Amniotic stem cell (primary cell): ENCODE measurements at regions not wholly inside any gene's neighbourhood (a gene's known extent, or its start where the extent isn't known, plus 50 kb on each side); places are given as distances from the start of the nearest gene placed in this dataset.
"Not testable (repeated sequence)": the region's sequence is repeated elsewhere in the genome, so short reads cannot be mapped to it uniquely, and the experiment has no call there.

Experiments used
- DNase-seq: peaks from one replicate; lab custom pipeline; 2025; lab: John Stamatoyannopoulos, UW

DNA sequence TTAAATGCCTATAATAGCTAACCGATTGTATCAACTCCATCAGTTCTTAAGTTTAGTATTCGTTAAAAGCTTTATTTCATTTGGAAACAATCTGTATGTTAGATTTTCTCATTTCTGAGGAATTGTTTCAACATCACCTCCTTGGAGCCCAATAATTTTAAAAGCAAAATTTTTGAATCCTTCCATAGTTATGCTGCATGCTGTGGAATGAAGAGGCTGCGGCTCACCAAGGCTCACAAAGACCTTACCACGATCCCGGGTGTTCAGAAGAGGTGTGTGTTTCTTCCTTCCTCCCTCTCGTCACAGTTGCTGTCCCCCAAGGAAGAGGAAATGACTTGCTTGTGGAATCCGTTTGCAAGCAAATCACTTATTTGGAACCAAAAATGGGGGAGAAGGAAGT, 143.8 kb downstream of the FGF1 start:
- no peak for DNase-seq

DNA sequence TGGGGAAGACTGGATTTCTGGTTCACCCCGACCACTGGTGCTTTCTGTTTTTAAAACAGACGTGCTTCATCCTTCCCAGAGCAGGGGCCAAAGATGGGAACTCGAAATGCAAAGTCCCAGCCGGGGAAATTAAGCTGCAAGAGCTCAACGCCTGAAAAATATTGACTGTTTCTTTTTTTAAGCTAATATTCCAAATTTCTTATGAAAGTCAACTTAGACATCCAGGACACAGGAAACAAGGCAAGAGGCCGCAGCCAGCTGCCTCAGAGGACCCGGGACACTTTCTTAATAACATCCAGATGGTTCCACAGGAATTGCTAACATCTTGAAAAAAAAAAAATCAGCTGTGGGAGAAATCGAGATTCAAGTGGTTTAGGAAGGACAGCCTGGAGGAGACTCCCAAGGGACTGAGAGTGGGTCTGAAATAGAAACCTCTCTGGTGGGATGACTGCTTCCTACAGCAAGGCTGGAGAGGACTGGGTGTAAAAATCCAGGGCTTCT, 144.9 kb downstream of the FGF1 start:
- no peak for DNase-seq

DNA sequence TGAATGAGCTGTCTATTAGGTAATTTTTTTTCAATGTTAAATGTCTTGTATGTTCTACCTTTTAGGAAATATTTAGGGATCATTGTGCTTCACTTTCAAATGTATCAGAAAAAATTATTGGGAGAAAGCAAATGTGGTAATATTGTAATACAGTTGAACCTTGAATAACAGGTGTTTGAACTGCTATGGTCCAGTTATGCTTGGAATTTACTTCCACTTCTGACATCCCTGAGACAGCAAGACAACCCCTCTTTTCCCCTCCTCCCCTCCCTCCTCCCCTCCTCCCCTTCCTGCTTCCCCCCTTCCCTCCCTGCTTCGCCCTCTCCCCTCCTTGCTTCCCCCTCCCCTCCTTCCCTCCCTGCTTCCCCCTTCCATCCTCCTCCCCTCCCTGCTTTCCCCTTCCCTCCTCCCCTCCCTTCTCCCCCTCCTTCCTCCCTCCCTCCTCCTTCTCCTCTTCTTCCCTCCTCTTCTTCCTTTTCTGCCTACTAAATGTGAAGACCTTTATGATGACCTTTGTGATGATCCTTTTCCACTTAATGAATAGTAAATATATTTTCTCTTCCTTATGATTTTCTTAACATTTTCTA, 146.6 kb downstream of the FGF1 start:
- DNase-seq: no peak

DNA sequence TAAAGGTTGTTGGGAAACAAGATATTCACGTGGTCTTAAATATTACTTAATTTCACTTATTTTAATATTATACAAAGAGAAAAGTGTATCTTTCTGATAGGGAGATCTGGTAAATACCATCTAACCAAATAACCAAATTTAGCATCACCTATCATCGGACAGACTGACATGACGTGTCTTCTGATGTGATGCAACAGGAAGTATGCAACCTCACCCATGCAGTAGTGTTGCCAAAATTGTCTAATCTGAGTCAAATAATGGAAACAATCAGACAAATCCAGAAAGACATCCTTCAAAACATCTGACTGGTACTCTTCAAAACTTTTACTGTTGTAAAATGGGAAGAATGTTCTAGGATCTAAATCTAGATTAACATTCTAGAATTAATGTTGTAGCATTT, 148.0 kb downstream of the FGF1 start:
- DNase-seq: no peak

DNA sequence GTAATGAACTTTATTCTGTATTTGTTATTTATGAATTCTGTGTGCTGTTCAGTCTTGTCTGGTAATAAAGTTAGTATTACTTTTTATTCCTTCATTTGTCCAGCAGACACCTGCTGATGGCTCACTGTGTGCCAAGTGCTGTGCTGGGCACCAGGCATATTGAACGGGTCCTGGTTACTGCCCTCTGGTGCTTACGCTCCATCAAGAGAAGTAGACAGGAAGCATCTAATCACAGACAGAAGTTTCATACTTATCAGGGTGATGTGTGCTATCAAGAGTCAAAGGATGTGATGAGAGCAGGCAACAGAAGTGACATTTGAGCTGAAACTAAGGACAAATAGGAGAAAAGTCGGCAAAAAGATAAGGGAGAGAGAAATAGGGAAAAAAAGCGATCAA, 153.1 kb downstream of the FGF1 start:
- no peak for DNase-seq

DNA sequence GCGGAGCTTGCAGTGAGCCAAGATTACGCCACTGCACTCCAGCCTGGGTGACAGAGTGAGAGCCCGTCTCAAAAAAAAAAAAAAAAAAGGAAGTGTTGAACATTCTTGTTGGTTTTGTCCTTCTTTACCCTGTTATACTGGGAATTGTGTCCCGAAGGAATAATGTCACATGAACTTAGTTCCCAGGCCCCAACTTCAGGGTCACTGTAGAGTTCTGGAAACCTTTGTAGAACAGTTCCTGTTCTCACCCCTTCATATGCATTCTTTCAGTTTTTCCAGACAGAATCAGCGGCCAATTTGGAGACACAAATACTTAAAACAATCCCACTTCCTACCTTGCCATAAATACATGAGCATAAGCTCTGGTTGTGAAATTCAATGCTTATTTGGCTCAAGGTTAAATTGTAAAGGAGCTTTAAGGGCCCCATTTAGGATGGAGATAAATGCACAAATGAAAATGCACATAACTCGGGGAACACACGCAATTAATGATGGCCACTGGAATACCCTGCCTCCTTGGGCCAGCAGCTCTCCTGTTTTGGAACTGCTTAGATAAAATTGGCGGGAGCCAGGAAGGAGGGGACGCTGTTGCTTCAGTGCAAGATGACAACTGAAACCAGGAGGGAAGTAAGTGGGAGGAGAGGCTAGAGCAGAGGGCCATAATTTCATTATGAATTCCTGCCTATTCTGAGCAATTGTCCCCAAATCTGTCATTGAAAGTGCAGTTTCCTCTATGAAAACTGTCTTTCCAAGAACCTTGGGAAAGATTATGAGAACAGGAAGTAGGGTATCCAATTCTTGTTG, 153.7 kb downstream of the FGF1 start:
- no peak for DNase-seq

DNA sequence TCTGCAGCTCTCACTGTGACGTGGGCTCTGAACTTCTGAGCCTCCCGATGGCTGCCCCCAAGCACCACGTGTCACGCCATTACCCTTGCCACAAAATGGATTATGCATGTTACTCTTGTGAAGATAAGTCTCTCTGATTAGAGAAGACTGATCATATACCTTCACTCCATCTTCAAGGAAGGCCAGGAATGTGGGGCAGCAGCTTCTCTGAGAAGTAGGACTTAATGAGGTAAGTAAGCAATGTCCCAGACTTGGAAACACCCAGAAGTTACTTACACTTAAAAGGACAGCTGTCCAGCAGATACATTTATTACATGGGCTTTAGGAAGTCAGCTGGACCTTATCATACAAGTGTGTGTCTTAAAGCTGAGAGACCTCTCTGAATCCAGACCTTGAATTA, 155.0 kb downstream of the FGF1 start:
- no peak for DNase-seq

DNA sequence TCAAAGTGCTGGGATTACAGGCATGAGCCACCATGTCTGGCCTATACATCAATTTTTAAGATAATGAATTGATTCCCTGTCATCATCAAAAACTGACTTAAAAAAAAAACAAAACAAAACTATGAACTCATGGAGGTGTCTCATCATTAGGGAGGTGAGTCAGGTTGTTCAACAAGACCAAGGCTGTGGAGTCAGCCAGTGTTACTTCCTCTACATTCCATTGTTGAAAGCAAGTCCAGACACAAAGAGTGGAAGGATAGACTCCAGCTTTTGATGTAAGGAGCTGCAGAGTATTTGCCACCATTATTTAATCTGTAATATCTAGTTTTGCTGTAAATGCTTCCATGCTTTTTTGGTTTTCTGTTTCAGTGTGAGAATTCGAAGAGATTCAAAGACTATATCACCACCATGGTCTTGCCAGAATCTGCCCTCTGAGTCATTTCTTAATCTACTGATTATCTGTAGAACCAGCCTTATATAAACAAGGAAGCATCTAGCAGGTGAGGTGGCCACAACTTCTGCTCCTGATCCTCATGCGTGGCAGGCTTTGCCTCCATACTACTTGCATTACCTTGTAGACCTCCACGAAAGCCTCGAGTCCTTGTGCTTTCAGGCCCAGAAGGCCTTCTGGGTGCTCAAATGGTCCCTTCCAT, 156.1 kb downstream of the FGF1 start:
- no peak for DNase-seq

DNA sequence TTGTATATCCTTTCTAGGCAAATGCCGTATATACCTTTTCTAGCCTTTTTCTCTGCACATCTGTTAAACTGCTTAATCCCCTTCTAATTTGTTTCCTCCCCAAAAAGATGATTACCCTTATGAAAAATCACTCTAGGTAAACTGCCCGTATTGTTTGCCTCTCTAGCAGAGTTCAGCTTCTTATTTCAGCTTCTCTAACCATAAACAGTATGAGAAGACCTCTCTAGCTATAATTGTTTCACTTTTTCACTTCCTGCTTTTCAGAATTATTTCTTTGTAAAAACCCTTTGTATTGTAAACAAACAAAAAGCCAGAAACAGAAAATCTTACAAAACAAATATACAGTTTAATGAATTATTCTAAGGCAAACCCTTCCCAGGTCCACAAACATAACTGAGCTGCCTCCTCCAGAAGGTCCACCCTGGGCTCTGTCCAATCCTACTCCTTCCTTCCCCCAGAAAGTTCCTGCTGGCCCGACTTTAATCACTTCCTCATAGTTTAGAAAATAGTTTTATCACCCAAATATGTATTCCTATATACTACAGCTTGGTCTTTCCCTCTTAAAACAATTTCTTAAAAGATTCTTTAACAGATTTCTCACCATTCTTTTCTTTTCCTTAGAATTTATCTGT, 158.1 kb downstream of the FGF1 start:
- no peak for DNase-seq

DNA sequence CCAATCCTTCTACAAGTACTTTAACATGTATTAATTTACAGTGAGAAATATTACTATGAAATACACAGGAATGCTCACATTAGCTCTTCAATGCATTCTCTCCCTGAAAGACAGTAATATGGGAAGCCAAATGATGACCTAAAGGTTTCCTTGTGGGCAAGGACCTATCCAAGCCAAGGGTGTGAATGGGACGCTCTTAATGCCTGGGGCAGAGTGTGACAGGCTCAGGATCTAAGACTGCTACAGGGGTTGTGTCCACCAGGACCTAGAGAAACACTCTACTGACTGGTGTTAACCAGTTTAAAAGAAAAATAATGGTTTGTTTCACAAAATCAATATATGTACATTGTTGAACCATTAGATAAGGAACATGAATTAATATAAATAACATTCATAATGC, 158.7 kb downstream of the FGF1 start:
- no peak for DNase-seq

DNA sequence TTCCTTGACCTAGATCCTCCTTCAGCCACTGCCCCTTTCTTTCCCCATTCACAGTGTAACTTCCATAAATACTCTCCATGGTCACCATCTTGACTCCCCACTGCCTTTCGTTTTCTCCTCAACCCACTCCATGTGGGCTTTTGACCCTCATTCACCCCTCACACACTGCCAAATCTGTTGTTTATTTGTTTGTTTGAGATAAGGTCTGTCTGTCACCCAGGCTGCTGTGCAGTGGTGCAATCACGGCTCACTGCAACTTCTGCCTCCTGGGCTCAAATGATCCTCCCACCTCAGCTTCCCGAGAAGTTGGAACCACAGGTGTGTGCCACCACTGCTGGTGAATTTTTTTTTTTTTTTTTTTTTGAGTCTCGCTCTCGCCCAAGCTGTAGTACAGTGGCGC, 162.9 kb downstream of the FGF1 start:
- DNase-seq: no peak

DNA sequence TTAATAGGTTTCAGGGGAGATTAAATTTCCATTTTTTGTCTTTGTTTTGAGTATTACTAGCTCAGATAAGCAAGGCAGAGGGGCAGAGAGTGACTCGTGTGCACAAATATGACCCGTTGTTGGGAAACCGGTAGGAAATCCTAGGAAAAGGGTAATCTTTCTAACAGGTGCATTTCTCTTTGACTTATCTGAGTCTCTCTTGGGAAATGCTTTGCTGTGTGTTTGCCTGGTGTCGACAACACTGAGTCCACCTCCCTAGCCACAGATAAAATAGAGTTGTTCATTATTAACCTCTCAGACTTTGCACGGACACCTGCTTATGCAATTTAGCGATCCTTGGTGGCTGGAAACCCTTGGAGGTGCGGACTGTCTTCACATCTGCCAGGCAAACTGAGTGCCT, 164.2 kb downstream of the FGF1 start:
- no peak for DNase-seq

DNA sequence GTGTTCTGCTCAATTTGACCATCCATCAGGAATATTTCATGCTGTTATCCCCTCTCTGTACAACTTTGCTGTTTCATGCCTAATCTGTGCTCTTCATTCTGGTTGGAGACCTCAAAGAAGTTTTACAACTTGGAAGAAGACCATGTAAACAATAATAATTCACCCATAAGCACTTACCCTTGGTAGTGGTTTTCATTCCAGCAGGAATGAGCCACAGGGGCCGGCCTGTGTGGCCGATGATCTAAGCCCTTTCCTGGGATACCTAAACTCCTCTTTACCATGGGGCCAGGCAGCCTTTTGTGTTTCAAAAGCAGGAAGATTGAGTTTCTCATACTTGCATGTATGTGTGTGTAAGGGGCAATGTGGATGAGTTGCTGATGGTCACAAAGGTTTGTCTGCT, 165.0 kb downstream of the FGF1 start:
- DNase-seq: no peak

DNA sequence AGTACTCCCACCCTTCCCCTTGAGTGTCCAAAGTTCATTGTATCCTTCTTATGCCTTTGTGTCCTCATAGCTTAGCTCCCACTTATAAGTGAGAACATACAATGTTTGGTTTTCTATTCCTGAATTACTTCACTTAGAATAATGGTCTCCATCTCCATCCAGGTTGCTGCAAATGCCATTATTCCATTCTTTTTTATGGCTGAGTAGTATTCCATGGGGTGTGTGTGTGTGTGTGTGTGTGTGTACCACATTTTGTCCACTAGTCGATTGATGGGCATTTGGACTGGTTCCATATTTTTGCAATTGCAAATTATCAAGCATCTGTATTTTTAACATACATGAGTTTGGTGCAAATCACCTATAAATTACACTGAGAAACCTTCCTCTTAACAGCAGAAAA, 166.0 kb downstream of the FGF1 start:
- DNase-seq: not testable (repeated sequence)

DNA sequence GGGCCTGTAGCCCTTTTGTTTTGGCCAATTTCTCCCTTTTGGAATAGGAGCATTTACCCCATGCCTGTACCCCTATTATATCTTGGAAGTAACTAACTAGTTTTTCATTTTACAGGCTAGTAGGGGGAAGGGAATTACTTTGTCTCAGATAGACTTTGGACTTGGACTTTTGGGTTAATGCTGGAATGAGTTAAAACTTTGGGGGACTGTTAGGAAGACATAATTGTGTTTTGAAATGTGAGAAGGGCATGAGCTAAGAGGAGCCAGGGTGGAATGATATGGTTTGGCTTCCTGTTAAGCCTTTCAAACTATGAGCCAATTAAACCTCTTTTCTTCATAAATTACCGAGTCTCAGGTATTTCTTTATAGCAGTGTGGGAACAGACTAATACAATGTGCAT, 168.1 kb downstream of the FGF1 start:
- no peak for DNase-seq

DNA sequence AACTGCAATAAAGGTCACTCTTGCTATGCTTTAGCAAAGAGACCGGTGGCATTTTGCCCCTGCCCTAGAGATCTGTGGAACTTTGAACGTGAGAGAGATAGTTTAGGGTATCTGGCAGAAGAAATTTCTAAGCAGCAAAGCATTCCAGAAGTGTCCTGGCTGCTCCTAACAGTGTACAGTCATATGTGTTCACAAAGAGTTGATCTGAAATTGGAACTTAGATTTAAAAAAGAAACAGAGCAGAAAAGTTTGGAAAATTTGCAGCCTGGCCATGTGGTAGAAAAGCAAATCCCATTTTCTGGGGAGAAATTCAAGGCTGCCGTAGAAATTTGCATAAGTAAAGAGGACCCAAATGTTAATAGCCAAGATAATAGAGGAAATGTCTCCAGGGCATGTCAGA, 169.2 kb downstream of the FGF1 start:
- DNase-seq: no peak

DNA sequence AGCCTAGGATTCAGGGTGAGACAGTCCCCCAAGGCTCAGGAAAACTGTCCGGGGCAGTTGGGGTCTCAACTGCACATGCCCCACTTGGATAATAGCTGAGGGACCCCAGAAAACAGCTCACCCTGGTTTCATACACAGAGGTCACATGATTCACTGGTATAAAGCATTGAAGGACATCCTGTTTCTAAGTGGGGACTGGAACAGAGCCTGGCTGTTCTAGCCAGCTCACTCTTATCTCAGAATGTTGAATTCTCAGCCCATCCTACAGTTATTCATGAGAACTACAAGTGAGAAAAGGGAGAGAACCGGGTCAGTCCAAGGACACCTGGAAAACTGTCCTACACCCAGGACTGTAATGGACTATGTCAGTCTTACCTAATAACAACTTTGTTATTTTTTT, 170.9 kb downstream of the FGF1 start:
- no peak for DNase-seq

DNA sequence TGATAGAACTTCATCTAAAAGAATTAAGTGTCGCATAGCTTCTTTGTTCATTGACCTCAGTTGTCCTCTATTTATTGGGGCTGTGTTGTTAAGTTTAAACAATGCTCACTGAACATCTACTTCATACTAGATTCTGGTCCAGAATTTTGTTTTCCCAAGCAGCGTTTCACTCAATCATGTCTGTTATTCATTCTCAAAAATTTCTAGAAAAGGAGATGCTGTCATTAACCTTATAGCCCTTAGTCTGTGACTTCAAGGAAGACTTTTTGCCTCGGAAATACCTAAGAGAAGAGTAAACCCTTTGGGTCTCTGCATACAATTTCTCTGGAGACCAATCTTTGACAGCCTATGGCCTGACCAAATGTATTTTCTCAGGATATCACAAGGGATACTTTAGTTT, 171.7 kb downstream of the FGF1 start:
- no peak for DNase-seq

DNA sequence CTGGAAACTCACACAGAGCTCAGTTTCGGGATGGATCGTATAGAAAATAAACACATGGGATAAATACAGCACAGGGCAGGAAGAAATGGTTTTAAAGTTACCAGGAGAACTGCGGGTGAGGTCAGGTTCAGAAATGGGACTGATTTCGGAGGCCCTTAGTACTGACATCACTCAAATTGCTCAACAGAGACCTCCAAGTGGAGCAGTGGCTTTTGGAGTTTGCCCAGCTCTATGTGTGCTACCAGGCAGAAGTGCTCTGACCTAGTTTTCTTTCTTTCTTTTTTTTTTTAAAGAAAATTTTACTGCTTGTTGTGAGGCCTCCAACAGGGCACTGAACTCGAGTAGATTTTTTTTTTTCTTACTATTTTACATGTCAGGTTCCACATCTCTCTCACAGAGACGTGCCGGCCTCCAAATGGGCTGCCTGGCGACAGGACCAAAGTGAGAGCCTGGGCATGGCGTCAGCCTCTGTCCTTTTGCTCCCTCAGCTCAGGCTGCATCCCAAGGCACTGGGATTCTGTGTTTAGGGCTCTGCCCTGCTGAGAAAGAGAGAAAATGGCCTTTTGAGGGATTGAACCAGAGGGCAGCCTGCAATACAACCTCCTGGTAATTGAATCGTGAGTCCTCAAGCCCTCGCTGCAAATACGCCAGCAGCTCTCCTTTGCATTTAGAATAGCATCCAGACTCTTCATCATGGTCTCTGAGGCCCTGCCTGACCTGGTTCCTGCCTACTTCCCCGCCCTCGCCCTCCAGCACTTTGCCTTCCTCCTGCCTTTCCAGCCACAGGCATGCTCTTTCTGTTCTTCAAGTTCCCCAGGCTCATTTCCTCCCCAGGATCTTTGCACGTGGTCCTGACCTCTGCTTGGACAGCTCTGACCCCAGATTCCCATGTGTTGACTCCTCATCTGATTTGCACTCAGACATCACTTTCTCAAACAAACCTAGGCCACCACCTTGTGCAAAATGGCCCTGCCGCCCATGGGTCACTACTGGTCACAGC, 173.5 kb downstream of the FGF1 start:
- DNase-seq: no peak

DNA sequence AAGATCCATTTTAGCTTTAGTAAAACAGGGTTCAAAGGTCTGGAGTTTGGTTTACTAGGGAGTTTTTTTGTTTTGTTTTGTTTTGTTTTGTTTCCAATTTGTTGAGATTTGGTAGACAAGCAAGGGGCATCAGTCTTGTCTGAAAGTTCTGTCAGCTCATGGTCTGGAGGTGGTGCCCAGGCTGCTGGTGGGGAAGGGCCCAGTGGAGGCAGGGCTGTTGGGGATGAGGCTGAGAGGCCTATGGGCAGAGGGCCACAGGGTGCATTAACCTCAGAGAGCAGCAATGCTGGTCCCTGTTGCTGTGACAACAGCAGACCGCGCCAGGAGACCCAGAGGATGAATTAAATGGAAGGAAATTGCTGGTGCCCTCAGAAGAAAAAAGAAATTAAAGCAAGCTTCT, 174.5 kb downstream of the FGF1 start:
- no peak for DNase-seq

DNA sequence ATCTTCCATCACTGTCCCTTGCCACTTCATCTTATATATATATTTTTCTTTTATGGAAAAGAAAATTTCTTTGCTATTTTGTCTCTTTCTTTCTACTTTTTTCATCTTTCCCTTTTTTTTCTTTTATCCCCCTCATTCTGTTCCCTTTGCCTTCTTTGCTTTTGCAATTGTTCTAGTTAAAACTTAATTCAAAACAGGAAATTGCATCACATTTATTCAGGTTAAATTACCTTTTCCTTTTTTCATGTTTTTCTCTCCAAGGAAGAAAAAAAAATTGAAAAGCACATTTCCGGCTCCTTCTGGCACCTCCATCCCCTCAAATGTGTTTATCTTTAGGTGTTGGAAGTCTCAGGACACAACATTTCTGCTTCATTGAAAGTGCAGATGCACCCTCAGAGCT, 176.9 kb downstream of the FGF1 start:
- no peak for DNase-seq

DNA sequence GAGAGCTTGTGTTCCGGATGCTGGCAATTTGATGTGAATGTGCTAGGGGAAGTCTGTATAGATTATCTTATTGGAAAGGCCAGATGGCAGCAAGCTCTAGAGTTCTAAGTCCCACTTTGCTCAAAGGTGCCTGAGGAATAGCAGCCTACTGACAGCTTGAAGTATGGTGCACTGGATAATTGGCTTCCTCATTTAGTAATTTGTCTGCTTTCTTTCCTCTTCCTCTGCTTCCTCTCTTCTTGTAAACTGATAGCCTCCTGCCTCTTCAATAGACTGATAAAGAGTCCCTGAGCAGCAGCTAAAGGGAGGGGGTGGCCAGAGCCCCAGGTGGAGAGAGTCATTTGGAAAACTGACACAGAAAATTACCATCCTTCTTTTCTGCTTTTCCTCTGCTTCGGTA, 177.3 kb downstream of the FGF1 start:
- DNase-seq: no peak
